Esophagus muscularis mucosa (tissue), 2 donors: ENCODE measurements at regions not wholly inside any gene's neighbourhood (a gene's known extent, or its start where the extent isn't known, plus 50 kb on each side); places are given as distances from the start of the nearest gene placed in this dataset.

Source experiments
- POLR2A ChIP-seq: fragments of 450-650 bp; IDR thresholded peaks from one replicate; pipeline ENCODE4 v1.6.1; 2017; ENCODE audit warnings: antibody characterized with exemption, moderate library complexity, mild to moderate bottlenecking, low read depth
- POLR2AphosphoS5 ChIP-seq, 2 donors: sonication (generic); formaldehyde crosslinking; IDR thresholded peaks; one replicate each; pipeline ENCODE4 v1.6.1; 2017; ENCODE audit warnings: antibody characterized with exemption in 2 of 2

DNA sequence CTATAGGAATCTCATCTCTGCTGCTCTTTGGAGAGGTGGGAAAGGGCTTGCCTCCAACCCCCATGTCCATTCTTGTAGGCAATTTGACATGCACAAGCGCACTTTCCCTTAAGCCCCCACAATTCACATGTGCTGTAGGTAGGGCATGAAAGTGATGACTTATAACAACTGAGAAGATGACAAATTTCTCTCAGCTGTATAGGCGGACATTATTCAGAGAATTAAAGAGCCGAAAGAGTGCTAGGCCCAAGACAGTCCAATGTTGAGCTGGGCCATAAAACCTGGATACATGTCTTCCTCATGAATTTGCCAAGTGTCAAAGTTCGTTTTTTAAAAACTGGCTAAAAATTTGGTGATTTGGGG is 106.3 kb upstream of the LYPLAL1 start:
- TF ChIP-seq POLR2AphosphoS5 (IDR thresholded peaks at IDR 0.05) (no peak), POLR2A (no peak)
